ENCODE measurements at regions not wholly inside any gene's neighbourhood (a gene's known extent, or its start where the extent isn't known, plus 50 kb on each side); places are given as distances from the start of the nearest gene placed in this dataset.

- TF ChIP-seq RXRA (IDR thresholded peaks at IDR 0.05; ENCODE audit: insufficient read depth, low read depth, low read length), result no peak
- TF ChIP-seq CHD1 (IDR thresholded peaks at IDR 0.05; ENCODE audit: low read depth, low read length), result no peak
- TF ChIP-seq USF2 (IDR thresholded peaks at IDR 0.05; ENCODE audit: low read length), result no peak
- no peak for TF ChIP-seq POLR2AphosphoS5 (IDR thresholded peaks at IDR 0.05; ENCODE audit: low read depth, low read length)
- TF ChIP-seq SIN3A (conservative IDR thresholded peaks at IDR 0.05 in 1 of 2, IDR thresholded peaks at IDR 0.05 in 1 of 2; ENCODE audit: low read depth in 1 of 2, low read length in 2 of 2), result no peak
- no peak for TF ChIP-seq CTCF (IDR thresholded peaks at IDR 0.05; ENCODE audit: control extremely low read depth in 1 of 3, insufficient read depth in 1 of 3, low read depth in 1 of 3, low read length in 3 of 3)
- no peak for TF ChIP-seq NRF1 (IDR thresholded peaks at IDR 0.05; ENCODE audit: low read depth, low read length)
- no peak for TF ChIP-seq BACH1 (IDR thresholded peaks at IDR 0.05; ENCODE audit: low read length)
- TF ChIP-seq CREB1 (IDR thresholded peaks at IDR 0.05), result no peak
These were observed 192.6 kb upstream of the UBL3 start for GRCh38 chr13:30042891-30043630.
